NCI-H345 treated with DMSO at 0.1 percent for 48 hours (cell line): ENCODE measurements at regions not wholly inside any gene's neighbourhood (a gene's known extent, or its start where the extent isn't known, plus 50 kb on each side); places are given as distances from the start of the nearest gene placed in this dataset.
A peak's percentile ranks its signal among the peaks of the same experiment; 100 is the strongest.
"Not testable (repeated sequence)": the region's sequence is repeated elsewhere in the genome, so short reads cannot be mapped to it uniquely, and the experiment has no call there.

Experiments
- DNase-seq: peaks from one replicate; lab custom pipeline; 2025; ENCODE audit not compliant: unreplicated experiment; lab: John Stamatoyannopoulos, UW

DNA sequence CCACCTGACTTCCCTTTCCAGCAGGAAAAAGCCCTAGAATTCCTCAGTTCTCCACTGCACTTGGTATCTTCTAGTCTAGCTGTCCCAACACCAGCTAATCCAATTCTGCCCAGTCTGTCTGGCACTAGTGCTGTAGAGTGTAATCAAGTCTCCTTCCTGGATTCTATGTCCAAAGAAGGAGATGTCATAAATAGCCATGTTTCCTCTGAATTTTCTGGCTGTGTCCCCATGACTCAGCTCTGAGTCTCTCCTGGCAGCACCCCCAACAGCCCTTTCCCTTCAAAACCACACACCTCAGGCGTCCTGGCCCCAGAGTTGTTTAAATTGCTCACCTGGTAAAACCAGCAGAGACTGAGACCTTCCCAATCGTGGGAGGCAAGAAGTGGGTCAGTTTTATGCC lies 197.2 kb downstream of the GRXCR1 start:
- no peak for DNase-seq

- DNase-seq, result no peak
Observed at GRCh38 chr4:43103048-43103447, 210.5 kb downstream of the GRXCR1 start.

DNA sequence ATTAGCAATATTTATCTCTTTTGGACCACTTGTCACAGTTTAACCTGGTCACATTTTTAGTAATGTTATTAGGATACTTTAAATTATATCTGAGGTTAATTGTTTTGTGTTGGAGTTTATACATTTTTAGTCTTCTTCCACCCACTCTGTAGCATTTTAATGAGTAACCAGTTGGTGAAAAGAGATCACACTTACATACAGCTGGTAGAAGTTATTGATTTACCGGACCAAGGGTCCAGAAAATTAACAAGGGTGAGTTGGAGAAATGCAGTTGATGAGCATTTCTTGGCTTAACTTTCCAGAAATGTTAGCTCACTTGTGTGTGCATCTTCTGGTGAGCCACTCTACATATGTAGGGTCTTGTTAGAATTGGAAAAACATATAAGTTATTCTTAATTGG lies 219.6 kb downstream of the GRXCR1 start:
- no peak for DNase-seq

DNA sequence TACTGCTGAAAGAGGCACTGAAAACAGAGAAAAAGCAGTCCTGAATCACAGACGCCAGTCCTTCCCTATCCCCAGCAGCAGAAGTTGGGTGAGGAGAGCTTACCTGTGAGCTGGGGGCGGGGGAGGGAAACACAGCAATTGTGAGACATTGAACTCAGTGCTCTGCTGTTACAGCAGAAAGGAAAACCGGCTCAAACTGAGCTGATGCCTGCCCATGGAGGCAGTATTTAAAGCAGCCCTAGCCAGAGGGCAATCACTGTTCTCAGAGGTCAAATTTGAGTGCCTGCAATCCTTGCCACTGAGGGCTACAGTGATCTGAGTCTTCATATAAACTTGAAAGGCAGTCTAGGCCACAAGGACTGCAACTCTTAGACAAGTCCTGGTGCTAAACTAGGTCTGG lies 220.7 kb downstream of the GRXCR1 start:
- no peak for DNase-seq

- DNase-seq, result no peak
Observed at GRCh38 chr4:43126595-43126994, 234.1 kb downstream of the GRXCR1 start.

- DNase-seq, result no peak
Observed at GRCh38 chr4:43130228-43131021, 237.9 kb downstream of the GRXCR1 start.

DNA sequence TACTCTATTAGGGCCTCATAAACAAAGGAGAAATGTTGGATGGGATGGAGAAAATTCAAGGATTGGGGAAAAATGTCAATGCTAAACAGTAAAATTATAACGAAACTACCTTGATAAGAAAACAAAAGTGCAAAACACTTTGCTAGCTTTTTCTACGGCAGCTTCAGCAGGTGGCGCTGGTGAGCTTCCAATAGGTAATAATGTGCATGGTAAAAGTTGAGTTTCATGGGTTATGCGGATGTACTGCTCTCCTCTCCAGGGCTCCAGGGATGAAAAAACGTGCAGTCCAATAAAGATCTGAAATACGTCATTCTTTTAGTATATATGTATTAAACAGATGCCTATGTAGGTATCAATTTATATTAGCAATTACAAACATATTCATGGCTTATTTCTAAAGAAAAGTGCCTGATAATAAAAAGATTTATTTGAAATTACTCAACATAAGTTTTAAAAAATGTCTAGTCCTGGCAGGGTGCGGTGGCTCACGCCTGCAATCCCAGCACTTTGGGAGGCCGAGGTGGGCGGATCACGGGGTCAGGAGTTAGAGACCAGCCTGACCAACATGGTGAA lies 239.6 kb downstream of the GRXCR1 start:
- peak; percentile 0 for DNase-seq

GRCh38 chr4:43133566-43133965 lies 241.1 kb downstream of the GRXCR1 start:
- no peak for DNase-seq

GRCh38 chr4:43136752-43137151 lies 244.2 kb downstream of the GRXCR1 start:
- DNase-seq, result no peak

DNA sequence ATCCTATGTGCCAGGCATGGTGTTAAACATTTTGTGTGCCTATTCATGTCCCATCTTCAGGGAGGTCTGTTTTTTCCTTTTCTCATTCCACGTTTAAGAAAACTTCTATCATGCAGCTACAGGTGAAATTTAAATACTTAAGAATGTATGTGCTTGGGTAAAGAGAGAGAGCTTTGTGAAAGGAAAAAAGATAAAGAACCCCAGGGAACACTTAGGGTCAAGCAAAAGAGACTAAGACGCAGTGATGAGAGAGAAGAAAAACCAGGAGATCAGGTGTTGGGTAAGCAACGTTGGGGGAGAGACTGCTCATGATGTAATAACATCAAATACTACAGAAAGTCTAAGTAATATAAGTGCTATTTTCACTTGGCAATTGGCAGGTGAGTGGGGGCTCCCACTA lies 253.7 kb downstream of the GRXCR1 start:
- DNase-seq, result no peak

GRCh38 chr4:43148481-43148880 lies 256.0 kb downstream of the GRXCR1 start:
- DNase-seq, result no peak

- DNase-seq, result no peak
Observed at GRCh38 chr4:43163101-43163792, 270.7 kb downstream of the GRXCR1 start.

- DNase-seq, result no peak
Observed at GRCh38 chr4:43189741-43190140, 297.2 kb downstream of the GRXCR1 start.

- DNase-seq, result not testable (repeated sequence)
Observed at GRCh38 chr4:43212576-43212975, 320.1 kb downstream of the GRXCR1 start.

GRCh38 chr4:43223820-43224219 lies 331.3 kb downstream of the GRXCR1 start:
- no peak for DNase-seq

DNA sequence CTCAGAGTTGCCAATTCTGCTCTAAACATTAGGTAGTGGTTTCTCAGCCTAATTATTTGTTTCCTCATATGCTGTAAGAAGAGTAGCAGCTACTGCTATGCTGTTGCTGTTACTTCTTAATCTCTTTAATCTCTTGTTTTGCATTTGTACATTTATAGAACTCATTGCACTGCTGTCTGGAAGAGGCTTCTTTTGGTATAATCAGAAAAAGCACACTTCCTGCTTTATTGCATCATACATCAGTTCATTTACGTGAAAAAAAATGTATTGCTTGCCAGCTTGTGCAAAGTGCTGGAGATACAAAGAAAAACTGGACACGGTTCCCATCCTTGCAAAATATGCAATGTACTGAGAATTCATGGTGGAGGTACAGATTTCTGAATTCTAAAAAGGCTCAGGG lies 332.0 kb downstream of the GRXCR1 start:
- no peak for DNase-seq

GRCh38 chr4:43233321-43233720 lies 340.8 kb downstream of the GRXCR1 start:
- no peak for DNase-seq

DNA sequence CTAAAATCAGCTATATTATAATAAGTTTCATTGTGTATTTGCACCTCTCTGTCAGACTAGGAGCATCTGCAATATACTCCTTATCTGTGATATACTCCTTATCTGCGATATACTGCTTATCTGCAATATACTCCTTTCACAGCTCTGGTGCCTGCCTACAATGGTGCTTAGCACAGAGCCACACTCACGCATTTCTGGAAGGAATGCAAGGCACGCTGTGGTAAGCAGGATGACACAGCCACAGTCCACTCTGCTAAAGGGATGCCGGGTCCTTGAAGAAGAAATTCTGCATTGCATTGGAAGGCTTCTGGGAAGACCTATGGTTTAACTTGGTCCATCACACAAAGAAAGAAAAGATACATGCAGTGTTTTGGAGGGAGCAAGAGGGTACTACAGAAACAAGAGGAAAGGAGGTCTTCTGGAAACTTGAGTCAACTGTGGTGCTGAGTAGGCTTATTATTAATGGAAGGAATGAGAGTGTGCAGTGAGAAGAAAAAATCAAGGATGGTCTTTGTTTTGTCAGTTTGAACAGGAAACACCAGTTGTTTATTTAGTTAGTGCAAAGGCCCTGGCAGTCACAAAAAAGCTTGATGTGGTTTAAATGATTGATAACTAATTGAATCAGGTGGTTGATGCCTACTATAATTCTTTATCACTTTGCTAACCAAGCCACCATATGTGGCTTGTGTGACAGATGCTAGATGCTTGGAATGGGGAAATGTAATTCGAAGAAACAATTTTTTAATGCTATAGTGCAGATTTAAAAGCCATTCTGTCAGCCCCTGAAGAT lies 342.3 kb downstream of the GRXCR1 start:
- DNase-seq, result no peak

DNA sequence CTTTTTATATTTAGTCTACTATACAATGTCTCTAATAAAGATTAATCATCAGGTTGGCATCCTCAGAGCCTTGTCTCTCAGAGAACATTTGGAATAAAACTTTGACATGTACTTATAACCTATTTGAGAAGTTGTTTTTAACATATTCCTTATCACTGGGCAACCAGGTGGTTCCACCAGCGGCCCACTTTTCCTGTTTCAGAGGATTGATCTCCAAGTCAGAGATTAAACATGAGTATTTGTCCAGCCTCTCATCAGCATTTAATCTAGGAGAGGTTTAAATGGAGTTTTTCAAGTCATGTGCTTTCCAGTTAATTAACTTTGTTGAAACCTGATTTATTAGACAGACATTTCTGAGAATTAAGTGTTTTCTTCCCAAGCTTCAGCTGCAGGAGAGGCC lies 345.5 kb downstream of the GRXCR1 start:
- DNase-seq, result no peak

GRCh38 chr4:43238585-43238984 lies 346.1 kb downstream of the GRXCR1 start:
- DNase-seq, result no peak

DNA sequence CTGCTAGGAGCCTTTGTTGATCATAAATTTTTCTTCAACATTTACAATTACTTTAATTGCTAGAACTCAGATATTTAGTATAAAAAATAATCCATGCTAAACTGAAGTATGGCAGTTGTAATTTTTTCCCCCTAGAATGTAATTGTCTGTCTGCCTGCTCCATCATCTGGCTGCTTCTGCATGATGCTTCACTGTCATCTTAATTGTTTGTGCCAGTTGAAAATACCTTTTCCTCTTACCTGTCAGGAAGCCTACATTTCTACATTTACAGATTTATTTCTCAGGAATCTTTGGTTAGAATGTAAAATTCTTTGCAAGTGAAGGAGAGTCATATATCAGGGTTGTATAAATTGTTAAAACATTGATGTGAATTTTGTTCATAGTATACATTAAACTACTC lies 348.6 kb downstream of the GRXCR1 start:
- DNase-seq, result no peak
